HEK293 (cell line): ENCODE measurements at regions not wholly inside any gene's neighbourhood (a gene's known extent, or its start where the extent isn't known, plus 50 kb on each side); places are given as distances from the start of the nearest gene placed in this dataset.

Experiments
- CTCF ChIA-PET: fragments of 350-600 bp; formaldehyde crosslinking; extraction: SDS; loops from one replicate; lab custom pipeline; 2021; ENCODE audit warnings: antibody characterized with exemption; lab: Yijun Ruan, JAX
- POLR2A ChIA-PET: fragments of 300-600 bp; formaldehyde crosslinking; extraction: SDS; loops from one replicate; lab custom pipeline; 2020; ENCODE audit warnings: antibody characterized with exemption, inconsistent platforms; lab: Yijun Ruan, JAX
- H3K27ac ChIP-seq: fragments of 200-500 bp; sonication (Bioruptor generic); 2 replicates; pipeline ENCODE4 v1.5.1; 2014; ENCODE audit warnings: low read depth, low read length, control low read depth, inconsistent platforms; ENCODE audit errors: extremely low read depth
- H3K36me3 ChIP-seq, 2 experiments: fragments of 200-500 bp in 1 of 2; sonication (Bioruptor generic) in 1 of 2; 1 replicate in 1 of 2; 2 replicates in 1 of 2; pipeline ENCODE4 v1.5.1; 2014 to 2017; ENCODE audit warnings: inconsistent platforms in 2 of 2, low read length in 2 of 2; ENCODE audit not compliant: control insufficient read depth in 2 of 2, insufficient read depth in 1 of 2
- H3K4me1 ChIP-seq: fragments of 200-500 bp; sonication (Bioruptor generic); 2 replicates; pipeline ENCODE4 v1.5.1; 2014; ENCODE audit warnings: mild to moderate bottlenecking, low read length, inconsistent platforms; ENCODE audit not compliant: control insufficient read depth, insufficient read depth
- H3K4me3 ChIP-seq: 2 replicates; pipeline ENCODE4 v1.5.1; 2011; ENCODE audit warnings: low read depth, mild to moderate bottlenecking, control low read depth, low read length, moderate library complexity
- H3K9me3 ChIP-seq: fragments of 200-500 bp; sonication (Bioruptor generic); 2 replicates; pipeline ENCODE4 v1.5.1; 2014; ENCODE audit warnings: low read depth, low read length, inconsistent platforms; ENCODE audit not compliant: control insufficient read depth, insufficient read depth
- BCL11B ChIP-seq: fragments of 450-650 bp; formaldehyde crosslinking; IDR thresholded peaks from 2 replicates; pipeline ENCODE4 v1.5.1; 2016; ENCODE audit warnings: low read depth, missing biosample characterization, missing genetic modification characterization
- GLIS1 ChIP-seq: fragments of 450-650 bp; formaldehyde crosslinking; IDR thresholded peaks from 2 replicates; pipeline ENCODE4 v1.5.1; 2016; ENCODE audit warnings: missing biosample characterization, missing genetic modification characterization
- INSM2 ChIP-seq: fragments of 450-650 bp; formaldehyde crosslinking; IDR thresholded peaks from 2 replicates; pipeline ENCODE4 v1.5.1; 2016; ENCODE audit warnings: missing biosample characterization, missing genetic modification characterization
- KLF1 ChIP-seq: fragments of 450-650 bp; formaldehyde crosslinking; IDR thresholded peaks from 2 replicates; pipeline ENCODE4 v1.5.1; 2016; ENCODE audit warnings: missing biosample characterization, missing genetic modification characterization
- KLF10 ChIP-seq: fragments of 450-650 bp; IDR thresholded peaks from 2 replicates; pipeline ENCODE4 v1.5.1; 2018; ENCODE audit warnings: missing biosample characterization, mild to moderate bottlenecking, missing genetic modification characterization
- PRDM1 ChIP-seq: fragments of 450-650 bp; formaldehyde crosslinking; IDR thresholded peaks from 2 replicates; pipeline ENCODE4; 2016; ENCODE audit warnings: missing biosample characterization, missing genetic modification characterization
- PRDM6 ChIP-seq: fragments of 450-650 bp; formaldehyde crosslinking; IDR thresholded peaks from 2 replicates; pipeline ENCODE4 v1.5.1; 2017; ENCODE audit warnings: missing biosample characterization, missing genetic modification characterization
- TCF7L2 ChIP-seq: IDR thresholded peaks from 2 replicates; pipeline ENCODE4 v1.6.1; 2011; ENCODE audit warnings: low read depth, mild to moderate bottlenecking, inconsistent platforms, low read length, moderate library complexity, borderline replicate concordance
- ZBTB10 ChIP-seq: fragments of 450-650 bp; formaldehyde crosslinking; IDR thresholded peaks from 2 replicates; pipeline ENCODE4 v1.5.1; 2016; ENCODE audit warnings: missing biosample characterization, missing genetic modification characterization
- ZBTB48 ChIP-seq: fragments of 450-650 bp; formaldehyde crosslinking; IDR thresholded peaks from 2 replicates; pipeline ENCODE4 v1.5.1; 2016; ENCODE audit warnings: missing biosample characterization, missing genetic modification characterization
- ZBTB49 ChIP-seq: fragments of 450-650 bp; formaldehyde crosslinking; IDR thresholded peaks from 2 replicates; pipeline ENCODE4 v1.5.1; 2016; ENCODE audit warnings: missing biosample characterization, missing genetic modification characterization, low read depth
- ZNF157 ChIP-seq: fragments of 450-650 bp; formaldehyde crosslinking; IDR thresholded peaks from 2 replicates; pipeline ENCODE4 v1.5.1; 2016; ENCODE audit warnings: missing biosample characterization, missing genetic modification characterization
- ZNF169 ChIP-seq: fragments of 450-650 bp; formaldehyde crosslinking; IDR thresholded peaks from 2 replicates; pipeline ENCODE4 v1.5.1; 2016; ENCODE audit warnings: missing biosample characterization, missing genetic modification characterization
- ZNF335 ChIP-seq: fragments of 450-650 bp; formaldehyde crosslinking; conservative IDR thresholded peaks from 2 replicates; pipeline ENCODE4 v1.5.1; 2016; ENCODE audit warnings: missing biosample characterization, missing genetic modification characterization
- ZNF514 ChIP-seq: fragments of 450-650 bp; formaldehyde crosslinking; IDR thresholded peaks from 2 replicates; pipeline ENCODE4 v1.5.1; 2016; ENCODE audit warnings: missing biosample characterization, missing genetic modification characterization
- ZNF560 ChIP-seq: fragments of 450-650 bp; formaldehyde crosslinking; IDR thresholded peaks from 2 replicates; pipeline ENCODE4 v1.5.1; 2017; ENCODE audit warnings: missing biosample characterization, missing genetic modification characterization, borderline replicate concordance
- ZNF658 ChIP-seq: fragments of 450-650 bp; formaldehyde crosslinking; IDR thresholded peaks from 2 replicates; pipeline ENCODE4; 2016; ENCODE audit warnings: missing biosample characterization, missing genetic modification characterization
- ZNF664 ChIP-seq: fragments of 450-650 bp; formaldehyde crosslinking; IDR thresholded peaks from 2 replicates; pipeline ENCODE4 v1.5.1; 2016; ENCODE audit warnings: missing biosample characterization, missing genetic modification characterization
- ZNF670 ChIP-seq: fragments of 450-650 bp; formaldehyde crosslinking; IDR thresholded peaks from 2 replicates; pipeline ENCODE4 v1.5.1; 2016; ENCODE audit warnings: missing biosample characterization, missing genetic modification characterization, low read depth
- ZNF704 ChIP-seq: fragments of 450-650 bp; formaldehyde crosslinking; IDR thresholded peaks from 2 replicates; pipeline ENCODE4 v1.5.1; 2016; ENCODE audit warnings: missing biosample characterization, missing genetic modification characterization
- ZNF776 ChIP-seq: fragments of 450-650 bp; formaldehyde crosslinking; IDR thresholded peaks from 2 replicates; pipeline ENCODE4 v1.5.0; 2017; ENCODE audit warnings: missing biosample characterization, missing genetic modification characterization, borderline replicate concordance
- ZNF777 ChIP-seq: fragments of 450-650 bp; formaldehyde crosslinking; IDR thresholded peaks from 2 replicates; pipeline ENCODE4 v1.5.1; 2017; ENCODE audit warnings: missing biosample characterization, missing genetic modification characterization, borderline replicate concordance
- ZNF792 ChIP-seq: fragments of 450-650 bp; formaldehyde crosslinking; IDR thresholded peaks from 2 replicates; pipeline ENCODE4 v1.5.1; 2016; ENCODE audit warnings: missing biosample characterization, missing genetic modification characterization
- ZSCAN23 ChIP-seq: fragments of 450-650 bp; formaldehyde crosslinking; IDR thresholded peaks from 2 replicates; pipeline ENCODE4 v1.5.1; 2016; ENCODE audit warnings: missing biosample characterization, missing genetic modification characterization
- ZSCAN30 ChIP-seq: fragments of 450-650 bp; IDR thresholded peaks from 2 replicates; pipeline ENCODE4 v1.5.1; 2018; ENCODE audit warnings: missing biosample characterization, mild to moderate bottlenecking, missing genetic modification characterization, moderate library complexity

- POLR2A ChIA-PET: no interaction called here
- Histone ChIP-seq H3K36me3 (no peaks in the 10 kb centered on the region), H3K27ac (no peak overlapping the region), H3K4me3 (no peak overlapping the region), H3K9me3 (no peaks in the 10 kb centered on the region), H3K4me1 (no peaks in the 10 kb centered on the region)
- TF ChIP-seq GLIS1 (no peak), ZNF664 (no peak), ZNF670 (tag by site-specific recombination) (no peak), TCF7L2 (no peak), ZSCAN30 (tag by site-specific recombination) (no peak), BCL11B (tag by site-specific recombination) (no peak), ZNF777 (tag by site-specific recombination) (no peak), PRDM1 (tag by site-specific recombination) (no peak), ZNF514 (tag by site-specific recombination) (no peak)
- CTCF ChIA-PET: no interaction called here
Observed at GRCh38 chr10:131000743-131001142, 310.8 kb downstream of the TCERG1L start.

- POLR2A ChIA-PET: no interaction called here
- TF ChIP-seq ZBTB48 (tag by site-specific recombination) (no peak), ZSCAN23 (tag by site-specific recombination) (no peak), ZBTB49 (tag by site-specific recombination) (no peak), ZBTB10 (tag by site-specific recombination) (no peak), PRDM1 (tag by site-specific recombination) (no peak), ZNF560 (tag by site-specific recombination) (no peak), ZNF704 (tag by site-specific recombination) (no peak), ZNF792 (tag by site-specific recombination) (no peak), PRDM6 (tag by site-specific recombination) (no peak), KLF1 (tag by site-specific recombination) (no peak), ZNF157 (no peak), ZNF658 (tag by site-specific recombination) (no peak), ZNF169 (tag by site-specific recombination) (no peak), KLF10 (no peak), INSM2 (tag by site-specific recombination) (no peak), ZNF776 (tag by site-specific recombination) (no peak), ZNF335 (no peak)
- H3K4me3 ChIP-seq: no peak overlapping the region
- no peak overlapping the region for H3K27ac ChIP-seq
- H3K9me3 ChIP-seq: no peaks in the 10 kb centered on the region
- CTCF ChIA-PET: no interaction called here
- no peaks in the 10 kb centered on the region for H3K36me3 ChIP-seq
- H3K4me1 ChIP-seq: no peaks in the 10 kb centered on the region
Observed at GRCh38 chr10:131001438-131001837, 310.1 kb downstream of the TCERG1L start.
